SU-DHL-6 (cell line): ENCODE measurements at regions not wholly inside any gene's neighbourhood (a gene's known extent, or its start where the extent isn't known, plus 50 kb on each side); places are given as distances from the start of the nearest gene placed in this dataset.

Experiments
- H2AFZ ChIP-seq: fragments of 200-600 bp; sonication (generic); 2 replicates; pipeline ENCODE4 v1.6.1; 2014; ENCODE audit warnings: low read depth, mild to moderate bottlenecking, moderate library complexity, mixed read lengths, antibody characterized with exemption, low read length; ENCODE audit not compliant: severe bottlenecking
- H3F3A ChIP-seq: fragments of 200-600 bp; shearing (Covaris generic); 2 replicates; pipeline ENCODE4 v1.6.0; 2016; ENCODE audit warnings: antibody characterized with exemption, mild to moderate bottlenecking; ENCODE audit not compliant: insufficient read depth
- H3K27ac ChIP-seq: fragments of 200-600 bp; sonication (generic); 2 replicates; pipeline ENCODE4 v1.5.1; 2016; ENCODE audit warnings: low read depth, mild to moderate bottlenecking, low read length, moderate library complexity, mixed read lengths
- H3K27me3 ChIP-seq: fragments of 200-600 bp; sonication (generic), shearing (Covaris generic); 2 replicates; pipeline ENCODE4 v1.6.0; 2014; ENCODE audit warnings: mild to moderate bottlenecking, low read length
- H3K36me3 ChIP-seq: fragments of 200-600 bp; sonication (generic); 2 replicates; pipeline ENCODE4 v1.6.1; 2014; ENCODE audit warnings: mild to moderate bottlenecking, low read length, mixed read lengths
- H3K4me2 ChIP-seq: fragments of 300-600, 200-600 bp; shearing (Covaris generic), sonication (generic); 2 replicates; pipeline ENCODE4 v1.6.0; 2014; ENCODE audit warnings: low read length, low read depth, mild to moderate bottlenecking; ENCODE audit not compliant: poor library complexity, severe bottlenecking
- H3K4me3 ChIP-seq: fragments of 200-600 bp; sonication (generic); 2 replicates; pipeline ENCODE4 v1.5.1; 2014; ENCODE audit warnings: antibody characterized with exemption, low read length, mild to moderate bottlenecking, mixed read lengths; ENCODE audit not compliant: insufficient read depth, poor library complexity, severe bottlenecking
- H3K79me2 ChIP-seq: fragments of 200-600 bp; sonication (generic); 2 replicates; pipeline ENCODE4 v1.6.1; 2014; ENCODE audit warnings: mild to moderate bottlenecking, low read length, moderate library complexity; ENCODE audit not compliant: insufficient read depth
- H3K9ac ChIP-seq: fragments of 200-600 bp; sonication (generic); 2 replicates; pipeline ENCODE4 v1.7.0; 2014; ENCODE audit warnings: mild to moderate bottlenecking, low read length
- H3K9me2 ChIP-seq: fragments of 200-600 bp; sonication (generic); replicated peaks from 2 replicates; pipeline ENCODE4 v1.6.1; 2014; ENCODE audit warnings: low read length; ENCODE audit not compliant: insufficient read depth
- H3K9me3 ChIP-seq: fragments of 200-600 bp; sonication (generic); 2 replicates; pipeline ENCODE4 v1.6.1; 2014; ENCODE audit warnings: low read length, mixed read lengths; ENCODE audit not compliant: insufficient read depth
- H4K20me1 ChIP-seq: fragments of 200-600 bp; sonication (generic); 2 replicates; pipeline ENCODE4 v1.6.1; 2014; ENCODE audit warnings: low read depth, mild to moderate bottlenecking, antibody characterized with exemption, low read length, moderate library complexity, mixed read lengths
- CTCF ChIP-seq: fragments of 200-600 bp; sonication (generic); IDR thresholded peaks from one replicate; pipeline ENCODE4 v1.5.1; 2017; ENCODE audit warnings: antibody characterized with exemption, mild to moderate bottlenecking, low read length, moderate library complexity; ENCODE audit not compliant: insufficient read depth, poor library complexity, severe bottlenecking
- EZH2phosphoT487 ChIP-seq: fragments of 200-600 bp; sonication (generic), shearing (Covaris generic); conservative IDR thresholded peaks from 2 replicates; pipeline ENCODE4 v1.6.1; 2018; ENCODE audit warnings: mild to moderate bottlenecking, antibody characterized with exemption, low read length, moderate library complexity, mixed read lengths

GRCh38 chr4:125430086-125430485 is 115.3 kb downstream of the FAT4 start:
- H3K36me3 ChIP-seq: no peaks in the 10 kb centered on the region
- TF ChIP-seq CTCF (no peak), EZH2phosphoT487 (no peak)
- H3K9me2 ChIP-seq: no peaks in the 10 kb centered on the region
- H3K9me3 ChIP-seq: no peaks in the 10 kb centered on the region
- H3K4me3 ChIP-seq: no peak overlapping the region
- no peaks in the 10 kb centered on the region for H3F3A ChIP-seq
- no peaks in the 10 kb centered on the region for H3K79me2 ChIP-seq
- no peaks in the 10 kb centered on the region for H3K27me3 ChIP-seq
- no peak overlapping the region for H3K9ac ChIP-seq
- no peaks in the 10 kb centered on the region for H4K20me1 ChIP-seq
- H3K4me2 ChIP-seq: no peak overlapping the region
- no peak overlapping the region for H3K27ac ChIP-seq
- H2AFZ ChIP-seq: no peak overlapping the region

GRCh38 chr4:125432078-125432477 is 117.3 kb downstream of the FAT4 start:
- no peaks in the 10 kb centered on the region for H3K79me2 ChIP-seq
- no peak overlapping the region for H3K9ac ChIP-seq

GRCh38 chr4:125433453-125433852 is 118.7 kb downstream of the FAT4 start:
- no peak overlapping the region for H3K27ac ChIP-seq
- no peak for TF ChIP-seq EZH2phosphoT487
- no peak for TF ChIP-seq CTCF
- H3K4me3 ChIP-seq: no peak overlapping the region
- no peaks in the 10 kb centered on the region for H3K79me2 ChIP-seq
- no peak overlapping the region for H2AFZ ChIP-seq
- no peaks in the 10 kb centered on the region for H3K9me2 ChIP-seq
- H3K27me3 ChIP-seq: no peaks in the 10 kb centered on the region
- H3F3A ChIP-seq: no peaks in the 10 kb centered on the region
- H4K20me1 ChIP-seq: no peaks in the 10 kb centered on the region
- no peaks in the 10 kb centered on the region for H3K9me3 ChIP-seq
- no peak overlapping the region for H3K9ac ChIP-seq
- H3K4me2 ChIP-seq: no peak overlapping the region
- H3K36me3 ChIP-seq: no peaks in the 10 kb centered on the region

More at GRCh38 chr4:125432078-125432477, 117.3 kb downstream of the FAT4 start:
- H4K20me1 ChIP-seq: no peaks in the 10 kb centered on the region
- H3K27ac ChIP-seq: no peak overlapping the region
- H3F3A ChIP-seq: no peaks in the 10 kb centered on the region
- TF ChIP-seq EZH2phosphoT487 (no peak), CTCF (no peak)
- H3K27me3 ChIP-seq: no peaks in the 10 kb centered on the region
- H3K9me2 ChIP-seq: no peaks in the 10 kb centered on the region
- H2AFZ ChIP-seq: no peak overlapping the region
- no peaks in the 10 kb centered on the region for H3K36me3 ChIP-seq
- H3K4me2 ChIP-seq: no peak overlapping the region
- no peak overlapping the region for H3K4me3 ChIP-seq
- no peaks in the 10 kb centered on the region for H3K9me3 ChIP-seq
